RCC 7860 (cell line): ENCODE measurements at regions not wholly inside any gene's neighbourhood (a gene's known extent, or its start where the extent isn't known, plus 50 kb on each side); places are given as distances from the start of the nearest gene placed in this dataset.
"Not testable (repeated sequence)": the region's sequence is repeated elsewhere in the genome, so short reads cannot be mapped to it uniquely, and the experiment has no call there.

Experiments used
- DNase-seq: peaks from one replicate; pipeline ENCODE4 v3.0.0-alpha.2; 2015; ENCODE audit warnings: low spot score
- FAIRE-seq: peaks from 2 replicates; lab custom pipeline; 2012; peaks lifted over from hg19 to GRCh38; lab: Jason Lieb, UNC

- FAIRE-seq (no peak), DNase-seq (no peak)
Measured at GRCh38 chr22:26768952-26769351, 111.6 kb downstream of the MIAT start.

DNA sequence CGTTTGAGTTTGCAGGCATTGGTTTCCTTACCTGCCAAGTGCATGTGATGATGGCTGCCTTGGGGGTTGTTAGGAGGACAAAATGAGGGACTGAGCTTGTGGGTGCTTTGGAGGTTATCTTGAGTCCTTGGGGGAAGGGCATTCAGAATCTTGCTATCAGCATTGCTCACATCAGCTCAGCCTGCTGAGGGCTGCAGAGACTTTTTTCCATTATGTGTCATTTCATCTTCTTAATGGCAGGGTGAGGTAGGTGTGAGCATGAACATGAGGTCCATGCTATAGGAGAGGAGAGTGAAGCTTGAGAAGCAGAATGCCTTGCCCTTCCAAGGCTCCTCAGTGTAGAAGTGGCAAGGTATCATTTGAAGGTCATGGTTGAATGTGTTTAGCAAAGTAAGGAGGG is 112.3 kb downstream of the MIAT start:
- DNase-seq (no peak), FAIRE-seq (no peak)

GRCh38 chr22:26770624-26771023 is 113.2 kb downstream of the MIAT start:
- DNase-seq (no peak), FAIRE-seq (no peak)

DNA sequence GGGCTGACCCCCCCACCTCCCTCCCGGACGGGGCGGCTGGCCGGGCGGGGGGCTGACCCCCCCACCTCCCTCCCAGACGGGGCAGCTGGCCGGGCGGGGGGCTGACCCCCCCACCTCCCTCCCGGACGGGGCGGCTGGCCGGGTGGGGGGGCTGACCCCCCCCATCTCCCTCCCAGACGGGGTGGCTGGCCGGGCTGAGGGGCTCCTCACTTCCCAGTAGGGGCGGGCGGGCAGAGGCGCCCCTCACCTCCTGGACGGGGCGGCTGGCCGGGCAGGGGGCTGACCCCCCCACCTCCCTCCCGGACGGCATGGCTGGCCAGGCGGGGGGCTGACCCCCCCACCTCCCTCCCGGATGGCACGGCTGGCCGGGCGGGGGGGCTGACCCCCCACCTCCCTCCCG is 115.7 kb downstream of the MIAT start:
- not testable (repeated sequence) for DNase-seq, FAIRE-seq

- DNase-seq (no peak), FAIRE-seq (no peak)
Measured at GRCh38 chr22:26775394-26775793, 118.0 kb downstream of the MIAT start.

- FAIRE-seq: no peak
Measured at GRCh38 chr22:26777156-26777801, 119.9 kb downstream of the MIAT start.

GRCh38 chr22:26778372-26778771 is 121.0 kb downstream of the MIAT start:
- FAIRE-seq: no peak

More at GRCh38 chr22:26777156-26777801, 119.9 kb downstream of the MIAT start:
- DNase-seq: no peak

GRCh38 chr22:26779108-26779507 is 121.7 kb downstream of the MIAT start:
- FAIRE-seq (no peak), DNase-seq (no peak)

More at GRCh38 chr22:26778372-26778771, 121.0 kb downstream of the MIAT start:
- DNase-seq: no peak

DNA sequence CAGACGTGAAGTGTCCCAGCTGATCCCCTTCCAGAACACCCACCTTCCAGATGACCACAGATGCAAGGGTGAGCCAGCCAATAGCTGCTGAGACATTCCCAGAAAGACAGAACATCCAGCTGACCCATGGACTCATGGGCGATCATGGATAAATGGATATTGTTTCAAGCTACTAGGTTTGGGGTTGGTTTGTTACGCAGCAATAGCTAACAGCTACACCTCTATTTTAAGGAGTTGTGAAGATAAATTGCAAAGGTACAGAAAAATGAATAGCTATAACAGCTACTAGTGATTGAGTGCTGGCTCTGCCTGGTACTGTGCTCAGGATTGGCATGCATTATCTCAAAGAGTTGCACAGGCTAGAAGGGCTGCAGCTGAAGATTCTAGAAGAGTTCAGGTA is 122.5 kb downstream of the MIAT start:
- FAIRE-seq: no peak
- no peak for DNase-seq

DNA sequence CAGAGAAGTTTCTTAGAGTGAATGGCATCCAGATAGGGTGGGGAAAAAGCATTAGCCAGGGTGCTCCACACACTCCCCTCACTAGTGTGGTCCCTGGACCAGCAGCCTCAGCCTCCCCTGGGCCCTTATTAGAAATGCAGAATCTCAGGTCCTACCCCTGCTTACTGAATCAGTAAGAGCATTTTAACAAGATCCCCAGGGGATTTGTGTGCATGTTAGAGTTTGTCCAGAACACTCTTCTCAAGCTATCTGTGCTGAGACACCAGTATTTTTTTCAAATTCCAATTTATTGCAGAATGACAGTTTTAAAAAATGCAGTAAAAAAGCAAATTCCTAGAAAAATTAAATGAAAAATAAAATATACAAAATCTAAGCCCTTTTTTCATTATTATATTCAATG is 123.1 kb downstream of the MIAT start:
- DNase-seq (no peak), FAIRE-seq (no peak)

- DNase-seq (no peak), FAIRE-seq (no peak)
Measured at GRCh38 chr22:26781062-26781461, 123.7 kb downstream of the MIAT start.

DNA sequence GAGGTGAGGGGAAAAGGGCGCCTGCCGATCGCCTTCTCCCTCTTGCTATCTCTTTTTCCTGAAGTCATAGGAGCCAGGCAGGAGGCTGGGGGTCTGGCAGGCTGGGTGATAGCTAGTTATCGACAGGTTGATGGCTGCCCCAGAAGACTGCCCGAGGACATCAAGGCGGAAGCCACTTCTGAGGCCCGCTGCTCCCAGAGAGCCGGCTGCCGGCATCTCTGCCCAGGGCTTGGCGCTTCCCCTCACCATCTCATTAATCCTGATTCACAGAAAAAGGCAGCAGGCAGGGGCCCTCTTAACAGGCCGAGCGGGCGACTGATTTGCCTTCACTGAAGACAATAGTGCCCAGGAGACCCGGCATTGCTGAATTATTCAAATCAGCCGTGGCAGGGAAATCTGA is 124.2 kb downstream of the MIAT start:
- DNase-seq (no peak), FAIRE-seq (no peak)

DNA sequence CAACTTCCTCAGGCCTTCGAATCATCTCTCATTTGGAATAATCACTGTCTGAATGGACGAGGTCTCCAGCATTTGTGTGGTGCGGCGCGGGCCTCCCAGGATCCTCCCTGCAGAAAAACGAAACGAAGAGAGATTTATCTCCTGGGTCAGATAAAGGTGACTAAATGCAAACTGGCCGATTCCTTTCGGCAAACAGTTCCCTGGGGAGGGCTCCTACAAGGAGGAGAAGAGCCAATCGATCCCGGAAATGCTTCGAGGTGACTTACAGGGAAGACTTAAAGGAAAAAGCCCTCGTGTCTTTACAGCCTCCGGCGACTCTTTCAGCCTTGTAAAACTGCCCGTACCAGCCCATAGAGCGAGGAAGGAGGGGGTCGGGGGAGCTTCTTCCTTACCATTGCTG is 126.5 kb downstream of the MIAT start:
- FAIRE-seq: no peak
- DNase-seq: no peak

DNA sequence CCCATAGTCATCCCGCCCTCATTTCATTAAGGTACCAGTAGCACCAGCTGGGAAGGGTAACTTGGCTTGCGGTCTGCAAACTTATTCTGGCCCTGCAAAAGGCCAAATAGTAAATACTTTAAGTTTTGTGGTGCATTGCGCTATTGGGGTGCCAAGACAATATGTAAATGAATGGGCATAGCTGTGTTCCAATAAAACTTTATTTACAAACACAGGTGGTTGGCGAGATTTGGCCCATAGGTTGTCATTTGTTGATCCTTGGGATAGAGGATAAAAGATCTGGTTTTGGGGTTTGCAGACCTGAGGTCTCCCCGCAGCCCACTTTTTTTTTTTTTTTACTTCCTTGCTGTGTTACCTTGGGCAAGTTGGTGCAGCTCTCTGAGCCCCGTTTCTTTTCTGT is 127.4 kb downstream of the MIAT start:
- FAIRE-seq (no peak), DNase-seq (no peak)

- DNase-seq (no peak), FAIRE-seq (no peak)
Measured at GRCh38 chr22:26785932-26786331, 128.5 kb downstream of the MIAT start.

GRCh38 chr22:26786398-26786797 is 129.0 kb downstream of the MIAT start:
- DNase-seq: no peak
- FAIRE-seq: no peak

DNA sequence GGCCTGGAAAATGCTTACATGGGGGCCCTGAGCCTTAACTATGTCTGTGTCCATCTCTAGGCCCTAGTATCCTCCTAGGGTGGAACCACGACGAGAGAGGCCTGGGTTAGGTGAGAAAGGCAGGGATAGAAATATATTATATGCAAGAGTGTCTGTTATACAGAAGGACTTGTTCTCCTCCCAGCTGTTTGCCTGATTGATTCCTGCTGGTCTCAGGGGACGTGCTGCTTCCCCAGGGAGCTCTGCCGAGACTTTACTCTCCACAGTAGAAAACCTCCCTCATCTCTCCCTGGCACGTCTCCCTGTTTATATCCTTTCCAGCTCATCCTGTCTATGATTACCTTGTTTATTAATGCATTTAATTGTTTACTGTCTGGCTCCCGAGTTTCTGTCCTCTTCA is 132.6 kb downstream of the MIAT start:
- DNase-seq (no peak), FAIRE-seq (no peak)

GRCh38 chr22:26792522-26792921 is 135.1 kb downstream of the MIAT start:
- FAIRE-seq (no peak), DNase-seq (no peak)

DNA sequence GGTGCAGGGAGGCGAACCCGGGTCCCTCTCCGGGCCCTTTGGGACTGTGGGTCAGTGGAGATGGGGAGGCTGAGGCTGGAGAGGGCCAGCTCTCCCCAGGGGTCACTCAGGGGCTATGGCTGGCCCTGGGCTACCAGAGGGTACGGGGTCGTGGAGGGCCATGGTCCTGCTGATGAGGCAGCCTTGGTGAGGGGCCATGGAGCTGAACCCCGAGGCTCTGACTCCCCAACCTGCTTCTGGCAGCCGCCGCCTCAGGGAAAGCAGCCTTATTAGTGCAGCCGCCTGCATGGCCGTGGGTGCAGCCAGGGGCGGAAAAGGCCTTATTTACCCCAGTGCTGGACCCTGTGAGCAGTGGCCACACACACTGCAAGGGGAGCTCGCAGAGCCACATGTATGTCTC is 139.4 kb downstream of the MIAT start:
- DNase-seq (no peak), FAIRE-seq (no peak)

GRCh38 chr22:26797910-26798309 is 140.5 kb downstream of the MIAT start:
- no peak for DNase-seq
- no peak for FAIRE-seq

- FAIRE-seq (no peak), DNase-seq (no peak)
Measured at GRCh38 chr22:26798462-26799065, 141.2 kb downstream of the MIAT start.

DNA sequence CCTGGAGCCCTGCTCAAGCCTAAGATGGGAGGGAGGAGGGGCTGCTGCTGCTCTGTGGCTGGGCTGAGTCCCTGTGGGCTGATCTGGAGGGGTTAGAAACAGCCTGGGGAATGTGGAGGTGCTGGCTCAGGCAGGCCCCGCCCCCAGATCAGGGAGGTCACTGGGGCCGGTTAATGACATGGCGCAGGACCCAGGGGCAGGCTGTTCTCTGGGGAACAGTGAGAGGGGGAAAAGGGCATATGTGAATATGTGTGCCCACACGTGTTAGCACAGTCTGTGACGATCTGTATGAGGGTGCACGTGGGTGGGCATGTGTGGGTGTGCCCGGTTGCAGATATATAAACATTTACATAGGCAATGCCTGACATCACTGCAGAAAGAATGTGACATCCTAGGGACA is 143.5 kb downstream of the MIAT start:
- no peak for FAIRE-seq
- no peak for DNase-seq

DNA sequence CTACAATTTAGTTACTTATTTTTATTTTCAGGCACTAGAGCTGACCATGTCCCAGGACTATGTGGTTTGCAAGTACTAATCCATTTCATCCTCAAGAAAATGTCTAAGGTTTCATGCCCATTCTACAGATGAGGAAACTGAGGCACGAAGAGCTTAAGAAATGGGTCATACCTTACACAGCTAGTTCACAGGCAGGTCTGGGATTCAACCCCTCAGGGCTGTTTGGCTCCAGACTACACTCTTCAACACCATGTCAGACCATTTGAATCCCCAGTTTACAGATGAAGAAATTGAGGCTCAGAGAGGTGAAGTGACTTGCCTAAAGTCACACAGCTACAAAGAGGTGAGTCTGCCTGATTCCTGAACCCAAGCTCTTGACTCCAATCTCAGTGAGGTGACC is 144.1 kb downstream of the MIAT start:
- DNase-seq: no peak
- no peak for FAIRE-seq
